ENCODE measurements at regions not wholly inside any gene's neighbourhood (a gene's known extent, or its start where the extent isn't known, plus 50 kb on each side); places are given as distances from the start of the nearest gene placed in this dataset.

- TF ChIP-seq EZH2 (IDR thresholded peaks at IDR 0.05) (no peak), POLR2AphosphoS5 (IDR thresholded peaks at IDR 0.05; ENCODE audit: borderline replicate concordance, low read depth, low read length) (no peak)
Measured at GRCh38 chr12:116390401-116391335, 113.2 kb upstream of the MED13L start.

Data from SK-N-MC (cell line).